ENCODE measurements at regions not wholly inside any gene's neighbourhood (a gene's known extent, or its start where the extent isn't known, plus 50 kb on each side); places are given as distances from the start of the nearest gene placed in this dataset.

DNA sequence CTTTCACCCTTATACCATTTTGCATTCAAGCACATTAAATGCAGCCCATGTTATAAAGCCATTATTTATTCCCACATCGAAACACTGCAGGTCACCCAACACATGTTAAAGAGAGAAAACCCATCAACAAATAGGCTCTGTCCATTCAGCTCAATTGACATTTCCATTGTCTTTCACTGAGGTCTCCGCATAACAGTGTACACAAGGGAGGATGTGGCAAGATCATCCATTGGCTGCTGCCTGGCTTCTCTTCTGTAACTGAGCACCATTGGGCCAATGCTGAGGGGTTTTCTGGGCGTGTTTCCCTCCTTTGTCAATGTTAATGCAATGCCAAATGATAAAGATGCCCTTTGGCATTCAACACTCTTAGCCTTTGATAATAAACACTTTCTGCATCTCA lies 278.1 kb upstream of the SP4 start:
- DNase-seq: no peak

DNA sequence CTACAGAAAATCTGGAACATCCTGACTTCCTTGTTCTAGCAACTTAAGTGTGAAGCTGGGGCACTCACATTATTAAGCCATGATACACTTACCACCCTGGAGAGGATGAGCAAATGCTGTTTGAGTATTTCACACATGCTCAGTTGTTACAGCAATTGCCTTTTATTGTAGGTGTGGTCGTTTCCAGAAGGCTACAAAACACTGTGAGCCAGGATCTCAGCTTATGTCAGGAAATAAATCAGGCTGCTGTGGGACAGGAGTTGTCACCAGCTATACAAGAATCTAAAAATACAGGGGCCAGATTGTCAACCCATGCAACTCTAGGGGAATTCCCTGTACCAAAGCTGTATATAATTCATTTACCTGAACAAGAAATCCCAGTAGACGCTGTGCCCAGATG lies 273.3 kb upstream of the SP4 start:
- DNase-seq: no peak

DNA sequence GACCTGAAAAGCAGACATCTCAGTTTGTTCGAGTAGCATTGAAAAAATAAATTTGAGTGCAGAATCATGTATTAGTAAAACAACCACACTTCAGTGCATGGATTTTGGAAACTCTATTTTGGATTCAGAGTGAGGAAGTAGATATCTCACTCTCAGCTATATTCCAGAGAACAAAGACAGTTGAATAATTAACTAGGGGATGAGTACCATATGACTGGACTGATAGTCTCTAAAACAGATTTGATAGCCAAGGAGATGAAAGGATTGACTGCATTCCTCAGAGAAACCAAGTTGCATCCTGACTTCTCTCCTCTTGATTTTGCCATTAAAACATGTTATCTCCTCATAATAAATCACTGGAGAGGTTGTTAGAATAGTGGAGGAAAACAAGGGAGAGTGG lies 268.4 kb upstream of the SP4 start:
- no peak for DNase-seq

DNA sequence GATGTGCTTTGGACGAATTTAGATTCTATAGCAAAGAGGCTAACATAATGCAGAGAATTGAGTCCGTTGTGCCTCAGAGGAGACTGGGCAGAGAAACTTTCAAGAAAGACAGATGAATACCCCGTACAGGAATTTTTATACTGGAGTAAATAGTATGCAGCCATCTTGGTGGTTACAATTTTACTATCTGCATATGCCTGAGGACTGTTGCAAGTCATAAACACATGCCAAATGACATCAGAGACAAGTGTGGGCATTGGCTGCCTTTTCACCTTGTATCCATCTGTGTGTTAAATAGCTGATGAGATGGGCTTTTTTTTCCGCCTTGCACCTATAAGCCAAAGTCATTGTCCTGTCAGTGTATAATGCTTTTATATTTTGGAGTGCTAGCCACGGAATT lies 267.5 kb upstream of the SP4 start:
- DNase-seq: no peak

DNA sequence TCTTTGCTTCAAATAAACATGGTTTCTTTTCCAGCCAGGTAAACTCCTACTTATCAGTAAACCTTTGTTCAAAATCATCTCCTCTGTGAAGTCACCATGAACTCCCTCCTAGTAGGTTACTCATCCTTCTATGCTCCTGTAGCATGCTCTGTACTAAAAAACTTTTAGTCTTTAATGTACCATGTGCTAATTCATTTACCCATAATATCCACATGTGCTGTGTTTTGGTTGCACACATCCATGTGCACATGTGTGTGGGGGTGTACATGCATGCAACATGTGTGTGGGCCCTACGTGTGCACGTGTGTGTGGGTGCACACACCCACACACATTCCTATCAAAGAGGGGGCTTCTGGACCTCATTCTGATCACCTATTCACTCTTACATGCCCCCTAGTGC lies 259.9 kb upstream of the SP4 start:
- no peak for DNase-seq

DNA sequence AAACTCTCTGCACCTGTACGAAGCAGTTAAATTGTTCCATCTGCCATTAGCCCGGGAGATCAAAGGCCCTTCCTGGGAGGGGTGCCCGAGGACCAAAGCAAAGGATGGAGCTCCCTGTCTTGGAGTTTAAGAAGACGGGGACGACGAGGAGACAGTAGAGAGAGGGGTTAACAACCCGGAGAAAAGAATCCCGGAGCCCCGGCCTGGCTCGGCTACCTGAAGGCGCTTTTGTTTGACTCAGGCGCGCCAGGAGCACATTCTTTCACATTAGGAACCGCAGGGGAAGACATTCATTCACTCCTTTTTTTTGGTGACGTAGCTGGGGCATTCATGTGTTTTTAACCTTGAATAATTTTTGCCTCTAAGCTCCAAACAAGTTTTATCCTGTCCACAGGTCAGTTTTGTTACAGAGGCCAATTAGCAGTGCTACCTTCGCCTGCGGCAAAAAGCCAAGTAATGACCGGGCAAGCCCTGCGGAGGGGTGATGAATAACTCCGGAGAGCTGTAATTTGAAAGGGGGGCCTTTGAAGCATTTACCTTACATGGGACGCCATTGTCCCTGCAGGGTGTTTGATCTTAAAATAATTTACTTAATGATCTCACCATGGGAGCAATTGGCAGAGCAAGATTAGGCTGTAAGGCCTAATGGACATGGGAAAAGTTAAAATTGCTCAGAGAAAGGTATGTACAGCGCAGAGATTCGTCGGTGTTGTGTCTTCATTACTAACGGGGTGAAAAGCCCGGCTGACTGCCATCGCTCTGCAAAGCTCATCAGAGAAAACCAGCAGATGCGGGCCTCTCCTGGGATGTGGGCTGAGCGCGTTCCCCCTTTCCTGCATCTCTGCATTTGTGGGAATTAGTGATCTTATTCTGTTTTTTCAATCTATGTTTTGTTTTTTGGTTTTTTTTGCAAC lies 258.0 kb upstream of the SP4 start:
- no peak for DNase-seq

DNA sequence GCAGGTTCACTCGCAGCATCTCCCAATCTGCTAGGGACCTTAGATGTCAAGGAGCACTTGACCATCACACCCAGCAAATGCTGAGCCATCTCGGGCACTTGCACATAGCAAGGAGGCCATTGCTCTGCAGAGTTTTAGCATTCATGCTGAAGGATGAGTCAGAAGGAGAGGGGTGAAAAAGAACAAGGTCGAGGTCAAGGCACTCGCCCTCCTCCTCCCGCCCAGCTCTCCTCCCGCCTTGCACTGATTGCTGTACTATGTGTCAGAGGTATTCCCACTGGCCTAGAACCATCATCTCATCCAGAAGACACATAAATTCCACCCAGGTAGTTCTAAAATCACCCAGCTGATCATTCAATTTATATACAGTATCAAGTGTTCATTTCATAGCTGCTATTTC lies 255.1 kb upstream of the SP4 start:
- no peak for DNase-seq

DNA sequence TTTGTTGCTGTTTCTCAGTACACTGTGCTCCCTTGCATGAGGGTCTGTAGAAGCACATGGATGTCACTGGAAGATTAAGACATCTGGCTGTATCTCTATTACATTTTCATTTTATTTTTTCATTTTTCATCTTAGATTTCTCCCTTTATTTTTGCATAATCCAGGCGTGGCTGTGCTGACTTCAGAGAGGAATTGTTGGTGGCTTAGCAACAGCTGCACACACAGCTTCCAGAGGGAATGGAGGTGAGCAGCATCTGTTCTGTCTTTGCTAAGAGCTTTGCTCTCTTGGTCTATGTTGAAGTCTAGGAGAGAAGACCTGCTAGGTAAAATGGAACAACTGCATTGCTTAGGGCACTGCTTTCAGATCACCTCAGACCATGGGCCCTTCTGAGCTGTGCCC lies 254.4 kb upstream of the SP4 start:
- no peak for DNase-seq

DNA sequence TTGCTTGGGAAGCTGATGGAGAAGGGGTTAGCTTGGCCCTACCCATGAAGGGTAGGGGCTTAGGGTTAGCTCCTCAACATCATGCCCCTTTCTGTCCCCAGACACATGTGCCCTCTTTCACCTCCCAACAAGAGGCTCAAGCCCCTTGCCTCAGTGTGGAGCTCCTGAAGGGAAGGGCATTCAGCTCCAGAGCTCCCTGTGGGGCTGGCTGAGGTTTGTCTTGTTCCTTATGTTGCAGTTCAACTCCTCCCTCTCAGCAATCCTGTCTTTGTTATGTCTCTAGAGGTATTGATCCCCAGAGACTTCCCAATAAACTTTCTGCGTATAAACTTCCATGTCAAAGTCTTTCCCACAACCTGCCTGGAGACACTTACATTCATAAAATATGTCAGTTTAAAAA lies 252.2 kb upstream of the SP4 start:
- no peak for DNase-seq

DNA sequence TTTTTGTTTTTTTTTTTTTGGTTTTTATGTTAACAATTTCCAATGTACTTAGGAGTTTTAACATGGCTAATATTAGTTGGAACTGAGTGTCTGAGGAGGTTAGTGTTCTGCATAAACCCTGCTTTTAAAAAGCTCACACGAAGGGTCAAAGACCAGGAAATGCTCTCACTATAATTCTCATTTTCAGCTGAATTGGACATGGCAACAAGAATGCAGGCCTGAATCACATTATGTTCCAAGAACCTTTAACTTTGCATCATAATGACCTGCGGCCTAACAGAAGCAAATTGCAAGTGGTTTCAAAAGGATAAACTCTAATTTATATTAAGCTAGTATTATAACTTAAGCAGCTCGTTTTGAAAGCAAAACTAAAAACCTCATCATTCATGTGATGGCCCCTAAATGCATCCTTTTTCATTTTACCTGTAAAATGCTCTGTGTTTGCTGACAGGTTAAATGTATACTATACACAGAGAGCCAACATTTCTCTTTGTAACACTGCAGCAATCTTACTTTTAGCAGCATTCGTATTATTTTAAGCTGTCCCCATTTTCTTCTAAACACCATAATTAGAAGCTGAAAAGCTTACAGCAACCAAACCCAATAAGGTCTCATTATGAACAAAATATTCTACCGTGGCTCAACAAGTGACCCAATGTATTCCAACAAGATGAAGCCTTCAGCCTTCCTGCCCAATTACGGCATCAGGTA lies 242.8 kb upstream of the SP4 start:
- DNase-seq: no peak

DNA sequence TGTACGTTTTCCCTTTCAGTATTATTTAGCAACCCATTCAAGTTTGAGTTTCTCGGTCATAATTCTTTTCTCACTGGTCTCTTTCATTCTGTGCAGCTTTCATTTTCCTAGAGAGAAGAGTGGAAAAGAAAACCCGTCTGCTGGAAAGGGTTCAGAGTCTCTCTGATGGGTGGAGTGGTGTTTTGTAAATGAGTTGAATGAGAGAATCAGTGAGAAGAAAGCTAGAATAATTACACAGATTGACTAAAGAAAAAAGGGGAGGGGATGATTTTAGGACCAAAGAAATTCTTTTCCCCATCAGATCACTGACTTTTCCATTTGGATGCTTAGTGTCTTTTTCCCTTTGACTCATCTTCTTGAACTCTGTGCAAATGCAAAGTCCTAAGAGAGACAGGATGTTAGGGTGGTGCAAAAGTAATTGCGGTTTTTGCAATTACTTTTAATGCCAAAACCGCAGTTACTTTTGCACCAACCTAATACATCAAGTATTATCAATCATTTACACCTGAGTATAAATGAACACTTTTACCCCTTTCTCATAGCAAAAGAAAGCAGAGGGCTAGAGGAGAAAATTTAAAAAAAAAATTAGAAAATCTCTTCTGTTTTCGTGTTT lies 242.1 kb upstream of the SP4 start:
- DNase-seq: no peak

DNA sequence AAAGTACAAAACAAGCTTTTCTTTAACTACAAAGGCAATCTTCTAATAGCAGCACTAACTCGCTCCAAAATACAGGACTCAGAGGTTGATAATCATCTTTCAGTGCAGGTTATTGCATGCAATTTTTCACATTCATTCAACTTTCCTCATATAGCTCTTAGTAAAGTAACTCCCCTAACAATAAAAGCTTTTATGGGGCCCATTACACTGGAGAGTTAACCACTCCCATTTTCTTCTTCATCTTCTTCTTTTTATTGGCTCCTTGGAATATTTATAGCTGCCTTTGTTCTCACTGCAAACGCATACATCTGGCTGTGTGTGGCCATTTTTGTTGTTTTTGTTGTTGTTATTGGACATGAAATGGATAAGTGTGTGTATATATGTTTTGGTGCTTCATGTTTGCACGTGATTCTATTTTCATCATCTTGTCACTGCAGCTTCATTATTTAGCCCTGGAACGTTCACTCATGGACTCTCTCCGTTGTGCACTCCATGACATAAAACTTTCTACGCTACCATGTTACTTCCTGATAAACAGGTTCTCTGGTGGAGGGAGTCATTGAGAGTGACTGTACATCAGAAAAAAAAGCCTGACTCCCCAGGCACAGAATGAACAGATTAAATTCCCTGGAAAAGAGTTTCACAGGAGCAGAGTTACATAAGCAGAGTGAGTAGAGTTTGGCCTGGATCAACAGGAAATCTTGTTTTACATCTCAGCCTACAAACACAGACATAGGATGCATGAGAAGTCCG lies 236.4 kb upstream of the SP4 start:
- no peak for DNase-seq

DNA sequence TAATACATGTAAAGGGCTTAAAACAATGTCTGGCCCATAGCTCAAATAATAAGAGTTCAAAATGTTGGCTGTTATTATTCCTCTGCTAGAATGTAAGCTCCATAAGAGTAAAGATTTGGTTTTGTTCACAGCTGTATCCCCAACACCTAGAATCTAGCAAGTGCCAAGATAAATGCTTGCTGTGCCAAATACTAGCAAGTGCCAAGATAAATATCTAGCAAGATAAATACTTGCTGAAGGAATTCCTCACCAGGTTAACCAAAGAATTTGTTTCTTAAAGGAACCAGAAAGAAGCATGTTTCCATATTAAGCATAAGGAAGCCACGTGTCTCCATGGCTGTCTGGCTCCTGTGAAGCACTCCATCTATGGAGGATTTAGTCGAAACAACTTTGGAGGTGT lies 235.2 kb upstream of the SP4 start:
- no peak for DNase-seq

DNA sequence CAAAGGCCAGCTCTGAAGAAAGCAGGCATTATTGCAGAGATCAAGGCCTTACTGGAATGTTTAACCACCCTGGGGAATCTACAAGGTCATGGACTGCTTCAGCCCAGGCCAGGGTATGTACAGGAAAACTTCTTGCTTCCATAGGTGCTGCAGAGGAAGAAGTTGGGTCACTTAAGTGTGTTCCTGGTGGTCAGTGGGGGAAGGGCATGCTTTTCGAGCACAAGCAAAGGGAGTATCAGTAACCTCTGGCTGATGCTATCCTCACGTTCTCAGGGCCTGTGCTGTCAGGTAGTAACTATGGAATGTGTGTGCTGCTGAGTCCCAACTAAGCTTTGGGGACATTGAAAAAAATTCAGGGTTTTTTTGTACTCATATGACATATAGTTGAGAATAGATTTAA lies 234.0 kb upstream of the SP4 start:
- DNase-seq: no peak

DNA sequence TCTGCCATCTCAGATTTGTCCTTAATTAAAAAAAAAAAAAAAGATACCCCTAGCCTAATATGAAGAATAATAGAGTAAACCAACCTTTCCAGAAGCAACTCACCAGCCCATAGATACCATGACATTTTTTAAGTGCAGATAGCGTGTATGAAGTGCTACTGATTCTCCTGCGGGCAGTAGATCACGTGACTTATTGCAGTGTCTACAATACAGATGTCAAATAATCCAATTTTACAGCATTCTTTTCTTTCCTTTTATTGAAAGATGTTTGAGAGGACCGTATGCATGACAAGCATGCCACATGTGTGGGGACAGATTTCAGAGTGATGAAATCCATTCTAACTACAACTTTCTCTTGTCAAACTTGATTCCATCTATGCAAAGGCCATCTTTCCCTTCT lies 232.9 kb upstream of the SP4 start:
- no peak for DNase-seq

DNA sequence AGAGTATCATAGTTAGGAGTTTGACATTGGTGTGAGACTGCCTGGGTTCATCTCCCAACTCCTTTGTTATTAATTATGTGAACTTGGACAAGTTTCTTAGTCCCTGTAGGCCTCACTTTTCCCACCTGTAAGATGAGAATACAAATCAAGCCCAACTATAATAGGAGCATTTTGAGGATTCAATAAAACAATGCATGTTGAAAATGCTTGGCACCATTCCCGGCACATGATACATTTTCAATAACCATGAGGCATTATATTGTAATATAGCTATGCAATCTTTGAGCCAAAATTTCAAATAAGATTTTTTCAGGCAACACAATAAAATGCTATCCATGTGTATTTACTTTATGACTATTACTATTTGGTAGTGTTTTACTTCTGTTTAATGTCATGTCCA lies 229.0 kb upstream of the SP4 start:
- no peak for DNase-seq

DNA sequence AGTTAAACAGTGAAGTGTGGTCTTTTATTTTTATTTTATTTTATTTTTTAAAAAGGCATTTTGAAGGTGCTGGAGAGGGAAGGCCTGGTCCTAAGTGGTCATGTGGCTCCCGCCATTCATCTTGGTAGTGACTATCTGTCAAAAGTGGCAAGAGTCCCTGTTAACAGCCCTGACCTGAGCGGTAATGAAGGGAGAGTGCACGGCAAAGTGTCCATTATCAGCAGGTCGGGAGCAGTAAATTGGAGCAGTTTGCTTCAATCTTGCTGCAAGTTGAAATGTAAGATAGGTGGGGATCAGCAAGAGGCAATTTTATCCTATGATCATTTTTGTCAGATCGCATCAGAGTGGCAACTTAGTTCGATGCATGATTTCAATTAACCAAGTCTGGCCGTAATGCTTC lies 227.4 kb upstream of the SP4 start:
- DNase-seq: no peak

DNA sequence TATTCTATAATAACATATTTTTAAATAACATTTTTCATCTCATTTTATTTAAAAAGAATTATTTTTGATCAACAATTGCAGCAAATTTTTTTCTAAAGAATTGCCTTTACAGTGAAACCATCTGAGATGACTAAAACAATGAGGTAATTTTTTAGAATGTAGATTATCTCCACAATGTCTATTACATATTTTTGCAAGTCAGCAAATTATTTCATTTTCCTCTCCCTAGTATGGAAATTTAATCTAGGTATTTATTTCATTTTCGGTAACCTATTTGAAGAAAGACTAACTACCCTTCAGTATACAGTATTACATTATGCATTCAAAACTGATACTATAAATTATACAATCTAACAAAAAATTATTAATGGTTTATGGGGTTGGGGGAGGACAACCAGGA lies 213.2 kb upstream of the SP4 start:
- DNase-seq: no peak

DNA sequence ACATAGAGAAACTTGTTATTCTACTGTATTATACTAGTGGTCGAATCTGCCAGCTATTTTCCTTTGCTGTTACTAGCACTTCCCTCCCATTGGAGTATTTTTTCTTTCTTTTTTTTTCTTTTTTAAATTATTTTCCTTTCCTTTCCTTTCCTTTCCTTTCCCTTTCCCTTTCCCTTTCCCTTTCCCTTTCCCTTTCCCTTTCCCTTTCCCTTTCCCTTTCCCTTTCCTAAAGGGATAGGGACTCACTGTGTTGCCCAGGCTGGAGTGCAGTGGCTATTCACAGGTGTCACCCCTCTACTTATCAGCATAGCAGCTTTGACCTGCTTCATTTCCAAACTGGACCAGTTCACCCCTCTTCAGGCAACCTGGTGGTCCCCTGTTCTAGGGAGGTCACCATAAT lies 212.6 kb upstream of the SP4 start:
- DNase-seq: no peak

DNA sequence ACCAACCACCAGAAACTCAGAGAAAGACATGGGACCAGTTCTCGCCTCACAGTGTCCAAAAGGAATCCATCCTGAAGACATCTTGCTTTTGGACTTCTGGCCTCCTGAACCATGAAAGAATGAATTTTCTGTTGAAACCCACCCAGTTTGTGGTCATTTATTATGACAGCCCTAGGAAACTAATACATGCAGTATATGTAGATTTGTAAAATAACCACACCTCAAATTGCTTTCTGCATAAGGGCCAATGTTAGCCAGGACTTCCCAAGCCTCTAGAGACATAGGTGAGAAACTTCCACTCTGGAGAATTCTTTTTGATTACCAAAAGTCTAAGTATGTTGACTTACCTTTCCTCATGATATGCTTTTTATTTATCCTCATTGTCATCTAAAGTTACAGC lies 210.5 kb upstream of the SP4 start:
- DNase-seq: no peak

DNA sequence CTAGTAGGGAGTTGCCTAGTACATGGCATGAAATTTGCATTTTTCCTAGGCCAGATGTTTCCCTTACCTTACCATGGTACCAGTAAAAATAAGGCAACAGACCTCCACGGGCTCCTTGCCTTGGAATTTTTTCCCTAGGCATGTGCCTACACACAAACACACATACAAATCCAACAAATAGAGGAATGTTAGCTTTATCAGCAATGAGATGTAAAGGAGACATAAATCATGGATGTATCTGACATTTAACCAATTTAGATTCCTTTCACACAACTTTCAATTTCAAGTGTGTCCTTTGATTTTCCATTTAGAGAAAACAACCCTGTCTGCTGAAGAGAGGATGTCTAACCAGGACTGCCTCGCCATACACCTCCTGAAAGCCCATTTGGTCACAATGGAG lies 209.7 kb upstream of the SP4 start:
- DNase-seq: no peak

DNA sequence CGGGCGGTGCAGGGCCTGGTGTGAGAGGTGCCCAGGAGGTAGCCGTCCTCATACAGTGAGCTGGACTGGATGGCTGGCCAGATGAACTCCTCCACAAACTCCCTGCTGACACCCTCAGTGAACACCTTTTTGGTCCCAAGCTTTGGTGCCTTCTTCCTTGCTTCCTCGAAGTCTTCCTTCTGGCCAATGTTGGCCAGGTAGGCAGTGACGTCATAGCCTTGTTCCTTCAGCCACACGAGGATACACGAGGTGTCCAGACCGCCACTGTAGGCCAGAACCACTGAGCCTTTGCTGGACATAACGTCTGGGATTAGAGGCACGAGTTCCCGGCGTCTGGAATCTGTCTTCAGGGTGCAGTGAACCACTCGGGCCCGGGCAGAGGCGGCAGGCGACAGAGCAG lies 206.8 kb upstream of the SP4 start:
- DNase-seq: no peak
